ENCODE measurements at regions not wholly inside any gene's neighbourhood (a gene's known extent, or its start where the extent isn't known, plus 50 kb on each side); places are given as distances from the start of the nearest gene placed in this dataset.

DNA sequence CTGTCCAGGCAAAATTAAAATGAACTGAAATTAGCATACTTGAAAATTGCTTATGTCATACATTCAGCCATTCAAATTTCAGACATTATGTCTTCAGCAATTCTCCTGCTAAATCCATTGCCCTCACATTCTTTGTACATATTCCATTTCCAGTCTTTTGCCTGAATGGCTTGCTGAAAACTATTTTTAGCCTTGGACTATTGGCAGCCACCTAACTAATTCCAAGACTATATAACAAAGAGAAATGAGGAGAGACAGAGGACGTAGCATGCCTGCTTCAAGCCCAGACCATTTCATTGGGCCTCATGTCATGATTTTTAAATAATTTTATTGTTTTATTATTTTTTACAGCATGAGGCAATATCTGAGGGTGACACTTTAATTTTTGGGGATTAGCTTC is 100.3 kb downstream of the MRPS30 start:
- TF ChIP-seq EZH2 (IDR thresholded peaks at IDR 0.05; ENCODE audit: low read depth) (no peak), CTCF (conservative IDR thresholded peaks at IDR 0.05) (no peak)
